Liver (tissue), 7 donors: ENCODE measurements at regions not wholly inside any gene's neighbourhood (a gene's known extent, or its start where the extent isn't known, plus 50 kb on each side); places are given as distances from the start of the nearest gene placed in this dataset.

Experiments used
- DNase-seq: peaks from one replicate; pipeline ENCODE4 v3.0.0-alpha.2; 2017; ENCODE audit warnings: low spot score
- H3K27ac ChIP-seq, 2 donors: one replicate each; pipeline ENCODE4 v1.7.0; 2013; ENCODE audit warnings: inconsistent platforms in 2 of 2, low read length in 2 of 2, control low read depth in 1 of 2, low read depth in 1 of 2, mild to moderate bottlenecking in 1 of 2
- H3K27me3 ChIP-seq, 4 donors: one replicate each; pipeline versions ENCODE4 v1.6.1 to v1.7.0; 2013; ENCODE audit warnings: low read length in 3 of 4, inconsistent platforms in 1 of 4, mild to moderate bottlenecking in 1 of 4, moderate library complexity in 1 of 4; ENCODE audit not compliant: control insufficient read depth in 4 of 4, insufficient read depth in 4 of 4
- H3K36me3 ChIP-seq, 4 donors: one replicate each; pipeline versions ENCODE4 v1.6.1 to v1.7.0; 2013; ENCODE audit warnings: low read length in 3 of 4, mild to moderate bottlenecking in 3 of 4, low read depth in 1 of 4, moderate library complexity in 1 of 4; ENCODE audit not compliant: control insufficient read depth in 4 of 4, insufficient read depth in 3 of 4
- H3K4me1 ChIP-seq, 4 donors: one replicate each; pipeline versions ENCODE4 v1.6.1 to v1.7.0; 2013; ENCODE audit warnings: low read length in 3 of 4, mild to moderate bottlenecking in 3 of 4, moderate library complexity in 1 of 4; ENCODE audit not compliant: control insufficient read depth in 4 of 4, insufficient read depth in 4 of 4
- H3K4me3 ChIP-seq, 3 donors: one replicate each; pipeline versions ENCODE4 v1.6.1 to v1.7.0; 2013; ENCODE audit warnings: low read length in 3 of 3, control low read depth in 1 of 3, low read depth in 1 of 3, mild to moderate bottlenecking in 1 of 3
- H3K9ac ChIP-seq, 2 donors: one replicate each; pipeline ENCODE4 v1.7.0; 2013; ENCODE audit warnings: low read length in 2 of 2, mild to moderate bottlenecking in 2 of 2, moderate library complexity in 2 of 2, control low read depth in 1 of 2, low read depth in 1 of 2
- H3K9me3 ChIP-seq, 4 donors: one replicate each; pipeline versions ENCODE4 v1.6.1 to v1.7.0; 2013; ENCODE audit warnings: low read length in 3 of 4; ENCODE audit not compliant: control insufficient read depth in 4 of 4
- ATF3 ChIP-seq: IDR thresholded peaks from 2 replicates; pipeline ENCODE4 v1.6.1; 2016; ENCODE audit warnings: antibody characterized with exemption
- EGR1 ChIP-seq, 2 donors: IDR thresholded peaks; 2 replicates each; pipeline ENCODE4 v1.6.1; 2016 to 2018; ENCODE audit warnings: antibody characterized with exemption in 2 of 2, low read depth in 2 of 2
- FOXA1 ChIP-seq: IDR thresholded peaks from 2 replicates; pipeline ENCODE4 v1.6.1; 2016; ENCODE audit warnings: antibody characterized with exemption
- FOXA2 ChIP-seq: IDR thresholded peaks from 2 replicates; pipeline ENCODE4 v1.6.1; 2016; ENCODE audit warnings: antibody characterized with exemption
- GABPA ChIP-seq, 2 donors: IDR thresholded peaks in 1 of 2; conservative IDR thresholded peaks in 1 of 2; 2 replicates each; pipeline ENCODE4 v1.6.1; 2016; ENCODE audit warnings: antibody characterized with exemption in 2 of 2, mild to moderate bottlenecking in 1 of 2, moderate library complexity in 1 of 2
- HNF4A ChIP-seq, 2 donors: conservative IDR thresholded peaks; 2 replicates each; pipeline ENCODE4 v1.6.1; 2016; ENCODE audit warnings: antibody characterized with exemption in 2 of 2, mild to moderate bottlenecking in 2 of 2
- HNF4G ChIP-seq: IDR thresholded peaks from 2 replicates; pipeline ENCODE4 v1.6.1; 2016; ENCODE audit warnings: antibody characterized with exemption
- JUND ChIP-seq, 2 donors: IDR thresholded peaks; 2 replicates each; pipeline ENCODE4 v1.6.1; 2016; ENCODE audit warnings: antibody characterized with exemption in 2 of 2
- MAX ChIP-seq: IDR thresholded peaks from 2 replicates; pipeline ENCODE4 v1.6.1; 2016; ENCODE audit warnings: antibody characterized with exemption
- RXRA ChIP-seq, 2 donors: IDR thresholded peaks; 2 replicates each; pipeline ENCODE4 v1.6.1; 2017 to 2018; ENCODE audit warnings: antibody characterized with exemption in 2 of 2, mild to moderate bottlenecking in 1 of 2
- SP1 ChIP-seq: IDR thresholded peaks from 2 replicates; pipeline ENCODE4 v1.6.1; 2018; ENCODE audit warnings: antibody characterized with exemption, mild to moderate bottlenecking
- TAF1 ChIP-seq: conservative IDR thresholded peaks from 2 replicates; pipeline ENCODE4 v1.6.1; 2016; ENCODE audit warnings: antibody characterized with exemption, mild to moderate bottlenecking
- YY1 ChIP-seq: IDR thresholded peaks from 2 replicates; pipeline ENCODE4 v1.6.1; 2016; ENCODE audit warnings: antibody characterized with exemption, mild to moderate bottlenecking
- ZBTB33 ChIP-seq: IDR thresholded peaks from 2 replicates; pipeline ENCODE4 v1.6.1; 2016; ENCODE audit warnings: antibody characterized with exemption
- WGBS: extraction: QIAGEN DNeasy Blood & Tissue Kit; methylation state at CpG from one replicate; pipeline ENCODE4 v1.1.7; 2013; 5-methylcytosine and 5-hydroxymethylcytosine counted together
- TF ChIP-seq, protein P1 (sequence below): IDR thresholded peaks from 2 replicates; pipeline ENCODE4 v1.6.1; 2016; ENCODE audit warnings: antibody characterized with exemption, mild to moderate bottlenecking
- donor health status: healthy.
- donor health status: healthy.
- donor health status: healthy.
- donor health status: healthy.

DNA sequence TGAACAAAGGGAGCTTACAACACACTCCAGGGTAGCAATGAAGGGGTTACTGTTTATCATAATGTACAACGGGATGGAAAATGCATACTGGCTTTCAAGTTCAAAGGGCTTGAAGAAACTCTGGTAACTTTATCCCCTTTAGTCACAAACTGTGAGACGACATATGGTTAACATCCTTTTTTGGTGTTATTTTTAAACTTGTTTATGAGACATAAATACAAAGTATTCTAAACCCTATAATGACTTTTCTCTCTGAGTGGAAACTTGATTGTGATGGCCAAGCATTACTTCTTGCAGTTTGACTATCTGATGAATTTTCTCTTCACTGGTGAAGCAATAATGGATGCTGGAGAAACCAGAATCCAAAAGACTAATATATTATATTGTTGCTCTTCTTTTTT lies 62.0 kb upstream of the SEMA3A start:
- 40% methylated on average over 2 of the region's 2 CpGs for WGBS
- TF ChIP-seq TAF1 = no peak
- TF ChIP-seq EGR1 (IDR thresholded peaks at IDR 0.05; ENCODE audit: low read depth in 2 of 2) = no peak
- TF ChIP-seq SP1 = no peak
- TF ChIP-seq FOXA2 = no peak
- TF ChIP-seq MAX = no peak
- no peak for TF ChIP-seq HNF4A (conservative IDR thresholded peaks at IDR 0.05)
- TF ChIP-seq, protein P1, sequence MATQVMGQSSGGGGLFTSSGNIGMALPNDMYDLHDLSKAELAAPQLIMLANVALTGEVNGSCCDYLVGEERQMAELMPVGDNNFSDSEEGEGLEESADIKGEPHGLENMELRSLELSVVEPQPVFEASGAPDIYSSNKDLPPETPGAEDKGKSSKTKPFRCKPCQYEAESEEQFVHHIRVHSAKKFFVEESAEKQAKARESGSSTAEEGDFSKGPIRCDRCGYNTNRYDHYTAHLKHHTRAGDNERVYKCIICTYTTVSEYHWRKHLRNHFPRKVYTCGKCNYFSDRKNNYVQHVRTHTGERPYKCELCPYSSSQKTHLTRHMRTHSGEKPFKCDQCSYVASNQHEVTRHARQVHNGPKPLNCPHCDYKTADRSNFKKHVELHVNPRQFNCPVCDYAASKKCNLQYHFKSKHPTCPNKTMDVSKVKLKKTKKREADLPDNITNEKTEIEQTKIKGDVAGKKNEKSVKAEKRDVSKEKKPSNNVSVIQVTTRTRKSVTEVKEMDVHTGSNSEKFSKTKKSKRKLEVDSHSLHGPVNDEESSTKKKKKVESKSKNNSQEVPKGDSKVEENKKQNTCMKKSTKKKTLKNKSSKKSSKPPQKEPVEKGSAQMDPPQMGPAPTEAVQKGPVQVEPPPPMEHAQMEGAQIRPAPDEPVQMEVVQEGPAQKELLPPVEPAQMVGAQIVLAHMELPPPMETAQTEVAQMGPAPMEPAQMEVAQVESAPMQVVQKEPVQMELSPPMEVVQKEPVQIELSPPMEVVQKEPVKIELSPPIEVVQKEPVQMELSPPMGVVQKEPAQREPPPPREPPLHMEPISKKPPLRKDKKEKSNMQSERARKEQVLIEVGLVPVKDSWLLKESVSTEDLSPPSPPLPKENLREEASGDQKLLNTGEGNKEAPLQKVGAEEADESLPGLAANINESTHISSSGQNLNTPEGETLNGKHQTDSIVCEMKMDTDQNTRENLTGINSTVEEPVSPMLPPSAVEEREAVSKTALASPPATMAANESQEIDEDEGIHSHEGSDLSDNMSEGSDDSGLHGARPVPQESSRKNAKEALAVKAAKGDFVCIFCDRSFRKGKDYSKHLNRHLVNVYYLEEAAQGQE = no peak
- TF ChIP-seq ATF3 = no peak
- TF ChIP-seq FOXA1 = no peak
- TF ChIP-seq YY1 = no peak
- TF ChIP-seq RXRA (IDR thresholded peaks at IDR 0.05) = no peak
- no peak for TF ChIP-seq GABPA (IDR thresholded peaks at IDR 0.05 in 1 of 2, conservative IDR thresholded peaks at IDR 0.05 in 1 of 2)
- TF ChIP-seq JUND (IDR thresholded peaks at IDR 0.05) = no peak
- H3K27me3 ChIP-seq = no peaks in the 10 kb centered on the region

DNA sequence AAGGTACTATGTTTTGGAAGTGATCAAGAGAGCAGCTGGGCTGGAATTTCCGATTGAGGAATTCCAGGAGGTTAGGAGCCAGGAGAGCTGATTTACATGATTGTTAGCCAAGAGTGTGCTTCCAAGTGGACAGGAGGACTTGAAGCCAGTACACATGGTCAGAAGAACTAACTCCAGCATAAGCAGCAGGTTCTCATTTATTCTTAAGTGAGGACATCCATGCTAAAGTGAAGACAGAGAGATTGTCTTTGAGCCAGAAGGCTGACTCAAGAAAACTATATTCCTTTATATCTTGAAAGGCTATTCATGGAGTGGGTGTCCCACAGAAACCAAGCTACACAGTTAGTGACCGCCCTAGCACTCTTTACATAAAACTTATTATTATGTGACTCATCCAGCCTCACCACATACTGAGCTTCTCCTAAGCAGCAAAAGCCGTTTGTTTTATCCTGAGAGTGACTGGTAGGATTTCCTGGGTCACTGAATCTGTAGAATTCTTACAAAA lies 56.7 kb upstream of the SEMA3A start:
- Histone ChIP-seq H3K4me3 (no peak overlapping the region), H3K27me3 (no peaks in the 10 kb centered on the region), H3K9me3 (no peaks in the 10 kb centered on the region), H3K9ac (no peak overlapping the region), H3K27ac (no peak overlapping the region), H3K4me1 (no peaks in the 10 kb centered on the region), H3K36me3 (no peaks in the 10 kb centered on the region)
- WGBS = 59% methylated on average over 3 of the region's 3 CpGs
- no peak for DNase-seq
- no peak for TF ChIP-seq FOXA1
- no peak for TF ChIP-seq HNF4A (conservative IDR thresholded peaks at IDR 0.05)
- no peak for TF ChIP-seq ZBTB33
- TF ChIP-seq ATF3 = no peak
- TF ChIP-seq HNF4G = no peak

More for the DNA sequence above, 62.0 kb upstream of the SEMA3A start:
- Histone ChIP-seq H3K36me3 (no peaks in the 10 kb centered on the region), H3K27ac (no peak overlapping the region), H3K9me3 (no peaks in the 10 kb centered on the region), H3K9ac (no peak overlapping the region), H3K4me3 (no peak overlapping the region), H3K4me1 (no peaks in the 10 kb centered on the region)
- DNase-seq = no peak
